K562 (cell line): ENCODE measurements at regions not wholly inside any gene's neighbourhood (a gene's known extent, or its start where the extent isn't known, plus 50 kb on each side); places are given as distances from the start of the nearest gene placed in this dataset.

Experiments used
- ARHGAP35 ChIP-seq: fragments of 450-650 bp; IDR thresholded peaks from 2 replicates; pipeline ENCODE4 v1.6.1; 2018; ENCODE audit not compliant: partially characterized antibody
- ARID2 ChIP-seq: fragments of 450-650 bp; IDR thresholded peaks from 2 replicates; pipeline ENCODE4 v1.6.1; 2017; ENCODE audit warnings: antibody characterized with exemption, mild to moderate bottlenecking
- ATF7 ChIP-seq: fragments of 450-650 bp; IDR thresholded peaks from 2 replicates; pipeline ENCODE4 v1.7.1; 2014; ENCODE audit warnings: mild to moderate bottlenecking, moderate library complexity
- COPS2 ChIP-seq: fragments of 450-650 bp; conservative IDR thresholded peaks from 2 replicates; pipeline ENCODE4 v1.6.1; 2016; ENCODE audit warnings: mild to moderate bottlenecking, moderate library complexity
- CREM ChIP-seq: IDR thresholded peaks from 2 replicates; pipeline ENCODE4 v1.6.1; 2014; ENCODE audit warnings: antibody characterized with exemption, low read depth
- CTCF ChIP-seq, 3 experiments: IDR thresholded peaks in 2 of 3; conservative IDR thresholded peaks in 1 of 3; 2 replicates each; pipeline ENCODE4 v1.5.1; 2011 to 2012; ENCODE audit warnings: low read length in 3 of 3, mild to moderate bottlenecking in 3 of 3, control low read depth in 2 of 3, improper control_type of control experiment in 1 of 3, inconsistent platforms in 1 of 3, low read depth in 1 of 3, mixed read lengths in 1 of 3, moderate library complexity in 1 of 3; ENCODE audit not compliant: insufficient read depth in 2 of 3
- HDAC2 ChIP-seq: fragments of 450-650 bp; IDR thresholded peaks from 2 replicates; pipeline ENCODE4 v1.6.1; 2016; ENCODE audit warnings: mild to moderate bottlenecking
- JUNB ChIP-seq: fragments of 450-650 bp; formaldehyde crosslinking; conservative IDR thresholded peaks from 2 replicates; pipeline ENCODE4 v1.4.0; 2020; ENCODE audit warnings: mild to moderate bottlenecking
- RAD21 ChIP-seq, 2 experiments: fragments of 250-450 bp in 1 of 2; fragments of 450-650 bp in 1 of 2; sonication (Bioruptor Pico) in 1 of 2; formaldehyde crosslinking in 1 of 2; IDR thresholded peaks in 1 of 2; conservative IDR thresholded peaks in 1 of 2; 2 replicates each; pipeline versions ENCODE4 v1.4.0 to v1.8.0; 2020 to 2022; ENCODE audit warnings: mild to moderate bottlenecking in 2 of 2, moderate library complexity in 1 of 2
- RCOR1 ChIP-seq, 2 experiments: IDR thresholded peaks; 2 replicates each; pipeline ENCODE4 v1.6.1; 2012; ENCODE audit warnings: low read depth in 2 of 2, low read length in 2 of 2, borderline replicate concordance in 1 of 2, improper control_type of control experiment in 1 of 2
- SMC3 ChIP-seq: conservative IDR thresholded peaks from 2 replicates; pipeline ENCODE4 v1.6.1; 2011; ENCODE audit warnings: low read depth, low read length, improper control_type of control experiment; ENCODE audit not compliant: insufficient read depth
- XRCC5 ChIP-seq: fragments of 200-400 bp; formaldehyde crosslinking; IDR thresholded peaks from 2 replicates; pipeline ENCODE4 v1.6.1; 2017; ENCODE audit warnings: low read depth, mild to moderate bottlenecking, low read length

- TF ChIP-seq ARHGAP35 (no peak), ATF7 (0 out of 2 replicates have a peak, but pooled peaks have one; percentile 20), CREM (peak; percentile 36; the same call in 1 of the 2 replicates), RCOR1 (IDR thresholded peaks at IDR 0.05; ENCODE audit: borderline replicate concordance in 1 of 2, low read depth in 2 of 2, low read length in 2 of 2) (0 out of 4 replicates have a peak, but pooled peaks of 1 of the 2 experiments have one; percentile 34), COPS2 (no peak), HDAC2 (no peak), JUNB (CRISPR knock-in tag) (no peak), RAD21 (CRISPR knock-in tag; conservative IDR thresholded peaks at IDR 0.05 in 1 of 2, IDR thresholded peaks at IDR 0.05 in 1 of 2) (peak; percentile 48 to 76), XRCC5 (0 out of 2 replicates have a peak, but pooled peaks have one; percentile 51), SMC3 (peak; percentile 75), ARID2 (0 out of 2 replicates have a peak, but pooled peaks have one; percentile 11), CTCF (IDR thresholded peaks at IDR 0.05 in 2 of 3, conservative IDR thresholded peaks at IDR 0.05 in 1 of 3; ENCODE audit: insufficient read depth in 2 of 3, low read depth in 1 of 3, low read length in 3 of 3) (peak; percentile 79 to 87 (median 81))
Measured at GRCh38 chr5:136424835-136425584, 59.7 kb upstream of the TRPC7 start (continued).
